ENCODE measurements at regions not wholly inside any gene's neighbourhood (a gene's known extent, or its start where the extent isn't known, plus 50 kb on each side); places are given as distances from the start of the nearest gene placed in this dataset.

- H3K4me3 ChIP-seq (ENCODE audit: low read length in 2 of 2) = no peak overlapping the region
- peaks cover 5 to 20% of the 10 kb centered on the region in 2 donors for H3K4me1 ChIP-seq (ENCODE audit: control insufficient read depth in 2 of 2, insufficient read depth in 2 of 2, low read length in 2 of 2)
- no peak overlapping the region for H3K27ac ChIP-seq (ENCODE audit: low read depth in 1 of 2, low read length in 1 of 2)
- peak in 7 of 9 donors; percentile 38 to 83 (median 62) for DNase-seq (ENCODE audit: low read depth in 6 of 9, low spot score in 9 of 9)
- WGBS = 13% methylated on average over 7 of the region's 7 CpGs
- no peaks in the 10 kb centered on the region for H3K36me3 ChIP-seq (ENCODE audit: control insufficient read depth in 2 of 2, insufficient read depth in 2 of 2, low read length in 1 of 2)
- no peaks in the 10 kb centered on the region for H3K27me3 ChIP-seq (ENCODE audit: control insufficient read depth in 2 of 2, insufficient read depth in 1 of 2, low read length in 1 of 2)
- no peaks in the 10 kb centered on the region for H3K9me3 ChIP-seq (ENCODE audit: control insufficient read depth in 2 of 2, insufficient read depth in 1 of 2, low read length in 1 of 2)
These were observed 390.1 kb downstream of the GATA3 start for GRCh38 chr10:8444630-8445029.

GRCh38 chr10:8445353-8445752 lies 390.9 kb downstream of the GATA3 start:
- Histone ChIP-seq H3K4me3 (ENCODE audit: low read length in 2 of 2) (no peak overlapping the region), H3K27ac (ENCODE audit: low read depth in 1 of 2, low read length in 1 of 2) (no peak overlapping the region), H3K27me3 (ENCODE audit: control insufficient read depth in 2 of 2, insufficient read depth in 1 of 2, low read length in 1 of 2) (no peaks in the 10 kb centered on the region), H3K4me1 (ENCODE audit: control insufficient read depth in 2 of 2, insufficient read depth in 2 of 2, low read length in 2 of 2) (peaks cover 5 to 20% of the 10 kb centered on the region in 2 donors), H3K36me3 (ENCODE audit: control insufficient read depth in 2 of 2, insufficient read depth in 2 of 2, low read length in 1 of 2) (no peaks in the 10 kb centered on the region), H3K9me3 (ENCODE audit: control insufficient read depth in 2 of 2, insufficient read depth in 1 of 2, low read length in 1 of 2) (no peaks in the 10 kb centered on the region)
- DNase-seq (ENCODE audit: low read depth in 6 of 9, low spot score in 9 of 9) = no peak
- whole genome bisulfite sequencing = 97% methylated on average over 1 of the region's 1 CpG

GRCh38 chr10:8449909-8450308 lies 395.4 kb downstream of the GATA3 start:
- Histone ChIP-seq H3K4me1 (ENCODE audit: control insufficient read depth in 2 of 2, insufficient read depth in 2 of 2, low read length in 2 of 2) (peaks cover 0 to 11% of the 10 kb centered on the region in 2 donors), H3K27me3 (ENCODE audit: control insufficient read depth in 2 of 2, insufficient read depth in 1 of 2, low read length in 1 of 2) (no peaks in the 10 kb centered on the region), H3K9me3 (ENCODE audit: control insufficient read depth in 2 of 2, insufficient read depth in 1 of 2, low read length in 1 of 2) (no peaks in the 10 kb centered on the region), H3K4me3 (ENCODE audit: low read length in 2 of 2) (no peak overlapping the region), H3K27ac (ENCODE audit: low read depth in 1 of 2, low read length in 1 of 2) (no peak overlapping the region), H3K36me3 (ENCODE audit: control insufficient read depth in 2 of 2, insufficient read depth in 2 of 2, low read length in 1 of 2) (no peaks in the 10 kb centered on the region)
- 87% methylated on average over 9 of the region's 9 CpGs for WGBS
- DNase-seq (ENCODE audit: low read depth in 6 of 9, low spot score in 9 of 9) = no peak

- Histone ChIP-seq H3K4me3 (ENCODE audit: low read length in 2 of 2) (no peak overlapping the region), H3K4me1 (ENCODE audit: control insufficient read depth in 2 of 2, insufficient read depth in 2 of 2, low read length in 2 of 2) (peaks cover 0 to 9% of the 10 kb centered on the region in 2 donors), H3K27ac (ENCODE audit: low read depth in 1 of 2, low read length in 1 of 2) (no peak overlapping the region), H3K9me3 (ENCODE audit: control insufficient read depth in 2 of 2, insufficient read depth in 1 of 2, low read length in 1 of 2) (peaks cover 1 to 5% of the 10 kb centered on the region in 2 donors), H3K27me3 (ENCODE audit: control insufficient read depth in 2 of 2, insufficient read depth in 1 of 2, low read length in 1 of 2) (no peaks in the 10 kb centered on the region), H3K36me3 (ENCODE audit: control insufficient read depth in 2 of 2, insufficient read depth in 2 of 2, low read length in 1 of 2) (no peaks in the 10 kb centered on the region)
- 65% methylated on average over 7 of the region's 7 CpGs for WGBS
- no peak for DNase-seq (ENCODE audit: low read depth in 6 of 9, low spot score in 9 of 9)
These were observed 399.1 kb downstream of the GATA3 start for GRCh38 chr10:8453587-8453986.

- Histone ChIP-seq H3K36me3 (ENCODE audit: control insufficient read depth in 2 of 2, insufficient read depth in 2 of 2, low read length in 1 of 2) (no peaks in the 10 kb centered on the region), H3K4me3 (ENCODE audit: low read length in 2 of 2) (no peak overlapping the region), H3K27ac (ENCODE audit: low read depth in 1 of 2, low read length in 1 of 2) (no peak overlapping the region), H3K4me1 (ENCODE audit: control insufficient read depth in 2 of 2, insufficient read depth in 2 of 2, low read length in 2 of 2) (peaks cover 0 to 9% of the 10 kb centered on the region in 2 donors), H3K9me3 (ENCODE audit: control insufficient read depth in 2 of 2, insufficient read depth in 1 of 2, low read length in 1 of 2) (peaks cover 1 to 5% of the 10 kb centered on the region in 2 donors), H3K27me3 (ENCODE audit: control insufficient read depth in 2 of 2, insufficient read depth in 1 of 2, low read length in 1 of 2) (no peaks in the 10 kb centered on the region)
- no peak for DNase-seq (ENCODE audit: low read depth in 6 of 9, low spot score in 9 of 9)
- WGBS = 98% methylated on average over 3 of the region's 3 CpGs
These were observed 399.9 kb downstream of the GATA3 start for GRCh38 chr10:8454357-8454756.

- Histone ChIP-seq H3K4me1 (ENCODE audit: control insufficient read depth in 2 of 2, insufficient read depth in 2 of 2, low read length in 2 of 2) (peaks cover 0 to 9% of the 10 kb centered on the region in 2 donors), H3K4me3 (ENCODE audit: low read length in 2 of 2) (no peak overlapping the region), H3K9me3 (ENCODE audit: control insufficient read depth in 2 of 2, insufficient read depth in 1 of 2, low read length in 1 of 2) (peaks cover 1 to 5% of the 10 kb centered on the region in 2 donors), H3K27ac (ENCODE audit: low read depth in 1 of 2, low read length in 1 of 2) (no peak overlapping the region), H3K27me3 (ENCODE audit: control insufficient read depth in 2 of 2, insufficient read depth in 1 of 2, low read length in 1 of 2) (no peaks in the 10 kb centered on the region), H3K36me3 (ENCODE audit: control insufficient read depth in 2 of 2, insufficient read depth in 2 of 2, low read length in 1 of 2) (no peaks in the 10 kb centered on the region)
- no peak for DNase-seq (ENCODE audit: low read depth in 6 of 9, low spot score in 9 of 9)
These were observed 400.7 kb downstream of the GATA3 start for GRCh38 chr10:8455181-8455580.

- 65% methylated on average over 3 of the region's 3 CpGs for WGBS
- peaks cover 0 to 9% of the 10 kb centered on the region in 2 donors for H3K4me1 ChIP-seq (ENCODE audit: control insufficient read depth in 2 of 2, insufficient read depth in 2 of 2, low read length in 2 of 2)
- no peak overlapping the region for H3K4me3 ChIP-seq (ENCODE audit: low read length in 2 of 2)
- H3K36me3 ChIP-seq (ENCODE audit: control insufficient read depth in 2 of 2, insufficient read depth in 2 of 2, low read length in 1 of 2) = no peaks in the 10 kb centered on the region
- H3K27ac ChIP-seq (ENCODE audit: low read depth in 1 of 2, low read length in 1 of 2) = no peak overlapping the region
- peaks cover 1 to 5% of the 10 kb centered on the region in 2 donors for H3K9me3 ChIP-seq (ENCODE audit: control insufficient read depth in 2 of 2, insufficient read depth in 1 of 2, low read length in 1 of 2)
- DNase-seq (ENCODE audit: low read depth in 6 of 9, low spot score in 9 of 9) = no peak
- no peaks in the 10 kb centered on the region for H3K27me3 ChIP-seq (ENCODE audit: control insufficient read depth in 2 of 2, insufficient read depth in 1 of 2, low read length in 1 of 2)
These were observed 401.9 kb downstream of the GATA3 start for GRCh38 chr10:8456386-8456785.

- Histone ChIP-seq H3K4me3 (ENCODE audit: low read length in 2 of 2) (no peak overlapping the region), H3K27me3 (ENCODE audit: control insufficient read depth in 2 of 2, insufficient read depth in 1 of 2, low read length in 1 of 2) (no peaks in the 10 kb centered on the region), H3K9me3 (ENCODE audit: control insufficient read depth in 2 of 2, insufficient read depth in 1 of 2, low read length in 1 of 2) (peaks cover 1 to 5% of the 10 kb centered on the region in 2 donors), H3K36me3 (ENCODE audit: control insufficient read depth in 2 of 2, insufficient read depth in 2 of 2, low read length in 1 of 2) (no peaks in the 10 kb centered on the region), H3K27ac (ENCODE audit: low read depth in 1 of 2, low read length in 1 of 2) (no peak overlapping the region), H3K4me1 (ENCODE audit: control insufficient read depth in 2 of 2, insufficient read depth in 2 of 2, low read length in 2 of 2) (peaks cover 0 to 5% of the 10 kb centered on the region in 2 donors)
- 98% methylated on average over 1 of the region's 1 CpG for WGBS
- no peak for DNase-seq (ENCODE audit: low read depth in 6 of 9, low spot score in 9 of 9)
These were observed 406.1 kb downstream of the GATA3 start for GRCh38 chr10:8460626-8461025.

- H3K9me3 ChIP-seq (ENCODE audit: control insufficient read depth in 2 of 2, insufficient read depth in 1 of 2, low read length in 1 of 2) = peaks cover 1 to 5% of the 10 kb centered on the region in 2 donors
- H3K4me1 ChIP-seq (ENCODE audit: control insufficient read depth in 2 of 2, insufficient read depth in 2 of 2, low read length in 2 of 2) = peaks cover 0 to 5% of the 10 kb centered on the region in 2 donors
- H3K27ac ChIP-seq (ENCODE audit: low read depth in 1 of 2, low read length in 1 of 2) = no peak overlapping the region
- H3K4me3 ChIP-seq (ENCODE audit: low read length in 2 of 2) = no peak overlapping the region
- WGBS = 96% methylated on average over 3 of the region's 3 CpGs
- H3K27me3 ChIP-seq (ENCODE audit: control insufficient read depth in 2 of 2, insufficient read depth in 1 of 2, low read length in 1 of 2) = no peaks in the 10 kb centered on the region
- no peak for DNase-seq (ENCODE audit: low read depth in 6 of 9, low spot score in 9 of 9)
- H3K36me3 ChIP-seq (ENCODE audit: control insufficient read depth in 2 of 2, insufficient read depth in 2 of 2, low read length in 1 of 2) = no peaks in the 10 kb centered on the region
These were observed 408.1 kb downstream of the GATA3 start for GRCh38 chr10:8462565-8462964.

GRCh38 chr10:8463853-8464252 lies 409.4 kb downstream of the GATA3 start:
- Histone ChIP-seq H3K27me3 (ENCODE audit: control insufficient read depth in 2 of 2, insufficient read depth in 1 of 2, low read length in 1 of 2) (no peaks in the 10 kb centered on the region), H3K4me3 (ENCODE audit: low read length in 2 of 2) (no peak overlapping the region)

More at GRCh38 chr10:8463853-8464252, 409.4 kb downstream of the GATA3 start:
- no peak for DNase-seq (ENCODE audit: low read depth in 6 of 9, low spot score in 9 of 9)
- H3K4me1 ChIP-seq (ENCODE audit: control insufficient read depth in 2 of 2, insufficient read depth in 2 of 2, low read length in 2 of 2) = peaks cover 0 to 5% of the 10 kb centered on the region in 2 donors
- H3K27ac ChIP-seq (ENCODE audit: low read depth in 1 of 2, low read length in 1 of 2) = no peak overlapping the region
- WGBS = 95% methylated on average over 4 of the region's 4 CpGs
- no peaks in the 10 kb centered on the region for H3K36me3 ChIP-seq (ENCODE audit: control insufficient read depth in 2 of 2, insufficient read depth in 2 of 2, low read length in 1 of 2)
- H3K9me3 ChIP-seq (ENCODE audit: control insufficient read depth in 2 of 2, insufficient read depth in 1 of 2, low read length in 1 of 2) = no peaks in the 10 kb centered on the region
